CD4-positive, alpha-beta memory T cell (primary cell): ENCODE measurements at regions not wholly inside any gene's neighbourhood (a gene's known extent, or its start where the extent isn't known, plus 50 kb on each side); places are given as distances from the start of the nearest gene placed in this dataset.
A peak's percentile ranks its signal among the peaks of the same experiment; 100 is the strongest.
"Not testable (repeated sequence)": the region's sequence is repeated elsewhere in the genome, so short reads cannot be mapped to it uniquely, and the experiment has no call there.

Source experiments
- CTCF ChIA-PET: fragments of 350-600 bp; sonication (Branson Sonifier 250); formaldehyde crosslinking; loops from one replicate; lab custom pipeline; 2021; ENCODE audit warnings: inconsistent platforms; ENCODE audit not compliant: partially characterized antibody; lab: Charles Lee
- POLR2A ChIA-PET: fragments of 350-600 bp; sonication (Branson Sonifier 250); formaldehyde crosslinking; loops from one replicate; lab custom pipeline; 2021; ENCODE audit not compliant: partially characterized antibody; lab: Charles Lee
- DNase-seq, 5 donors: peaks; one replicate each; pipeline versions ENCODE4 v3.0.0 to v3.0.0-alpha.2; 2020 to 2022; ENCODE audit warnings: mixed read lengths in 1 of 5
- H3K27ac ChIP-seq: one replicate; pipeline ENCODE4 v1.7.0; 2013; ENCODE audit warnings: low read depth, low read length
- H3K27me3 ChIP-seq: 2 replicates; pipeline ENCODE4 v1.7.0; 2013; ENCODE audit warnings: mild to moderate bottlenecking, low read length, moderate library complexity; ENCODE audit not compliant: insufficient read depth
- H3K36me3 ChIP-seq: 2 replicates; pipeline ENCODE4 v1.7.0; 2013; ENCODE audit warnings: mild to moderate bottlenecking, low read length, moderate library complexity; ENCODE audit not compliant: insufficient read depth
- H3K4me1 ChIP-seq: 2 replicates; pipeline ENCODE4 v1.7.0; 2013; ENCODE audit warnings: mild to moderate bottlenecking, low read length, moderate library complexity; ENCODE audit not compliant: insufficient read depth
- H3K4me3 ChIP-seq, 2 donors: one replicate each; pipeline ENCODE4 v1.7.0; 2013; ENCODE audit warnings: low read length in 2 of 2, mild to moderate bottlenecking in 1 of 2
- H3K9me3 ChIP-seq, 2 donors: one replicate each; pipeline ENCODE4 v1.7.0; 2013; ENCODE audit warnings: low read length in 2 of 2, control low read depth in 1 of 2; ENCODE audit not compliant: control insufficient read depth in 1 of 2
- H3K27ac Mint-ChIP-seq, 7 donors: one replicate each; pipeline ENCODE4 v1.8.0; 2020 to 2021; ENCODE audit warnings: mixed read lengths in 7 of 7, mild to moderate bottlenecking in 6 of 7, inconsistent platforms in 3 of 7, moderate library complexity in 3 of 7
- H3K27me3 Mint-ChIP-seq, 2 donors: one replicate each; pipeline ENCODE4 v1.8.0; 2020 to 2021; ENCODE audit warnings: mixed read lengths in 2 of 2
- H3K36me3 Mint-ChIP-seq, 2 donors: one replicate each; pipeline ENCODE4 v1.8.0; 2020 to 2021; ENCODE audit warnings: mixed read lengths in 2 of 2, inconsistent platforms in 1 of 2, mild to moderate bottlenecking in 1 of 2
- H3K4me1 Mint-ChIP-seq, 4 donors: one replicate each; pipeline ENCODE4 v1.8.0; 2020 to 2021; ENCODE audit warnings: mixed read lengths in 4 of 4, mild to moderate bottlenecking in 1 of 4
- H3K4me3 Mint-ChIP-seq, 8 donors: one replicate each; pipeline ENCODE4 v1.8.0; 2020 to 2021; ENCODE audit warnings: mixed read lengths in 8 of 8, mild to moderate bottlenecking in 7 of 8, moderate library complexity in 6 of 8, inconsistent platforms in 3 of 8
- H3K9me3 Mint-ChIP-seq, 8 donors: one replicate each; pipeline ENCODE4 v1.8.0; 2020 to 2021; ENCODE audit warnings: mixed read lengths in 8 of 8, mild to moderate bottlenecking in 5 of 8, inconsistent platforms in 3 of 8, moderate library complexity in 1 of 8
- intact Hi-C: fragments of 100-400 bp; cut with micrococcal nuclease; formaldehyde crosslinking; loops from one replicate; pipeline ENCODE4 v1.15.1; 2023

DNA sequence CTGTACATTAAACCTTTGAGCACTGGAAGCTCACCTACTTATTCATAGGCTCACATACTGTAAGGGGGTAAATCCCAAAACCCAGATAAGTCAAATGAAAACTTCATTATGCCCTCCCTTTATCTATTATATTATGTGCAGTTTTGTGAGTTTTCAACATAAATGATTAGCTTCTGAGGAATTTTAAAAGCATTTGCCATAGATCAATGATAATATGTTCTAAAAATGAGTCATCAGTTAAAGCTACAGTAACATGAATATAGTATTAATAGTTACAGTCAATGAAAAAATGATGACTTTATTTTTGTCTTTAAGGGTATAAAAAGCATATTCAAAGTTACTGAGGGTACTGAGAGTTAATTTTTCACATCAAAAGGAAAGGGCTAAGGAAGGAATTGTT, 151.9 kb downstream of the SPATA31A6 start:
- H3K36me3 ChIP-seq, POLR2A ChIA-PET, H3K9me3 ChIP-seq, intact Hi-C loops, H3K27me3 Mint-ChIP-seq, H3K27ac ChIP-seq, H3K4me1 ChIP-seq, H3K4me1 Mint-ChIP-seq, H3K36me3 Mint-ChIP-seq, H3K9me3 Mint-ChIP-seq, H3K4me3 Mint-ChIP-seq, H3K27ac Mint-ChIP-seq, H3K4me3 ChIP-seq, DNase-seq, CTCF ChIA-PET, H3K27me3 ChIP-seq: not testable (repeated sequence)

DNA sequence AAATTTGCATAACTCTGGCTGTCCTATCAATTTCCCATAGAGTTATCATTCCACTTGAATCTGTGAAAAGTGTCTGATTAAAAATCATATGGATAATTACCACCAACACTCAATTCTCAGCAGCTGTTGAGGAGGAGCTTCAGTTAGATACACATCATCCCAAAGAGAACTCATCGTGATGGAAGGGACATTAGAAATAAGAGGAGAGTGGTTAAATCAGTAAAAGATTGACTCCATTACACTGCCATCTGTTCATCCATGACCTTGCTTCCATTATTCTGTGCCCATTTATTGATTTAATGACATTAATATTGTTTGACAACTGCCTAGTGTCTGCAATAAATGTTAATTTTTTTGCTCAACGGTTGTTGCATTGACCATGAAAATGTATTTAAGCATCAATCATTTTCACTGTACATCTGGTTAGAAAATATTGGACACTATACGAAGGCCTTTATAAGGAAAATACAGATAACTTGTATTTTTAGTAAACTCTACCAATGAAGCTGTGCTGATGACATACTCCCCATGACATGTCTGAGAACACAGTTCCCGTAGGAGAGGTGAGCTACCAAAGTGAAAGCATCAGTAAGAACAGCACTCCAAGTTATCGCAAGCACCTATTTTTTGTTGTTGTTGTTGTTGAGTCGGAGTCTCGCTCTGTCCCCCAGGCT, 152.7 kb downstream of the SPATA31A6 start:
- H3K36me3 ChIP-seq, H3K27me3 ChIP-seq, H3K4me3 Mint-ChIP-seq, H3K4me3 ChIP-seq, H3K36me3 Mint-ChIP-seq, H3K4me1 ChIP-seq, H3K9me3 ChIP-seq, CTCF ChIA-PET, DNase-seq, intact Hi-C loops, POLR2A ChIA-PET, H3K9me3 Mint-ChIP-seq, H3K27ac Mint-ChIP-seq, H3K4me1 Mint-ChIP-seq, H3K27ac ChIP-seq, H3K27me3 Mint-ChIP-seq: not testable (repeated sequence)

GRCh38 chr9:42338275-42338674, 154.8 kb downstream of the SPATA31A6 start:
- H3K27me3 ChIP-seq, H3K4me1 ChIP-seq, H3K4me3 ChIP-seq, H3K36me3 ChIP-seq, H3K27ac ChIP-seq, H3K27ac Mint-ChIP-seq, H3K9me3 Mint-ChIP-seq, H3K4me3 Mint-ChIP-seq, POLR2A ChIA-PET, H3K36me3 Mint-ChIP-seq, CTCF ChIA-PET, H3K4me1 Mint-ChIP-seq, DNase-seq, intact Hi-C loops, H3K27me3 Mint-ChIP-seq, H3K9me3 ChIP-seq: not testable (repeated sequence)

- H3K36me3 ChIP-seq, H3K27ac ChIP-seq, DNase-seq, intact Hi-C loops, H3K27me3 Mint-ChIP-seq, H3K27me3 ChIP-seq, H3K9me3 ChIP-seq, H3K9me3 Mint-ChIP-seq, CTCF ChIA-PET, H3K27ac Mint-ChIP-seq, H3K4me1 ChIP-seq, H3K36me3 Mint-ChIP-seq, POLR2A ChIA-PET, H3K4me3 ChIP-seq, H3K4me3 Mint-ChIP-seq, H3K4me1 Mint-ChIP-seq: not testable (repeated sequence)
Observed at GRCh38 chr9:42339671-42340434, 156.4 kb downstream of the SPATA31A6 start.

GRCh38 chr9:42340435-42340723, 156.9 kb downstream of the SPATA31A6 start:
- DNase-seq, H3K4me3 ChIP-seq, H3K4me3 Mint-ChIP-seq, H3K27ac Mint-ChIP-seq, H3K9me3 Mint-ChIP-seq, H3K27me3 ChIP-seq, H3K4me1 ChIP-seq, H3K27me3 Mint-ChIP-seq, H3K36me3 ChIP-seq, intact Hi-C loops, H3K36me3 Mint-ChIP-seq, CTCF ChIA-PET, H3K27ac ChIP-seq, H3K9me3 ChIP-seq, H3K4me1 Mint-ChIP-seq, POLR2A ChIA-PET: not testable (repeated sequence)

GRCh38 chr9:42341860-42342259, 158.4 kb downstream of the SPATA31A6 start:
- H3K4me1 ChIP-seq, intact Hi-C loops, H3K36me3 Mint-ChIP-seq, H3K4me3 ChIP-seq, H3K27ac Mint-ChIP-seq, DNase-seq, H3K27me3 ChIP-seq, H3K4me3 Mint-ChIP-seq, H3K27me3 Mint-ChIP-seq, H3K27ac ChIP-seq, H3K4me1 Mint-ChIP-seq, H3K9me3 ChIP-seq, H3K36me3 ChIP-seq, H3K9me3 Mint-ChIP-seq, CTCF ChIA-PET, POLR2A ChIA-PET: not testable (repeated sequence)

DNA sequence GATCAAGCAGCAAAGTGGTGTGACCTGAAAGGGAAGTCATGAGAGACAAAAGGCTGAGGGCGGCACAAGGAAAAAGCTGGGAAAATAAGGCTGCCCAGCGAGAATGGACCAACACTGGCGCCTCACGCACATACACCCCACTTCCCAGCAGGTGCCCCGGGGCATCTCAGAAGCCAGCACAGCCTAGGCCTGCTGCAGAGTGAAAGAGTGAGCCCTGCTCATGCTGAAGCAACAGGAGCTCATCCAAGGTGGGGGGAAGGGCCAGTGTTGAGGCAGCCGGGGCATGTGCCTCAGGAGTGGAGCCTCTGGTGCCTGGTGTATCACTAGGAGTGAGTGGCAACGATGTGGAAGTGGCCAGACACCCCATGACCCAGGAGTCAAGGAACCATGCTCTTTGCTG, 158.8 kb downstream of the SPATA31A6 start:
- H3K4me3 Mint-ChIP-seq, DNase-seq, H3K27me3 Mint-ChIP-seq, H3K27ac ChIP-seq, H3K27me3 ChIP-seq, H3K9me3 Mint-ChIP-seq, H3K36me3 Mint-ChIP-seq, intact Hi-C loops, H3K4me3 ChIP-seq, H3K4me1 ChIP-seq, POLR2A ChIA-PET, H3K4me1 Mint-ChIP-seq, H3K9me3 ChIP-seq, CTCF ChIA-PET, H3K36me3 ChIP-seq, H3K27ac Mint-ChIP-seq: not testable (repeated sequence)

DNA sequence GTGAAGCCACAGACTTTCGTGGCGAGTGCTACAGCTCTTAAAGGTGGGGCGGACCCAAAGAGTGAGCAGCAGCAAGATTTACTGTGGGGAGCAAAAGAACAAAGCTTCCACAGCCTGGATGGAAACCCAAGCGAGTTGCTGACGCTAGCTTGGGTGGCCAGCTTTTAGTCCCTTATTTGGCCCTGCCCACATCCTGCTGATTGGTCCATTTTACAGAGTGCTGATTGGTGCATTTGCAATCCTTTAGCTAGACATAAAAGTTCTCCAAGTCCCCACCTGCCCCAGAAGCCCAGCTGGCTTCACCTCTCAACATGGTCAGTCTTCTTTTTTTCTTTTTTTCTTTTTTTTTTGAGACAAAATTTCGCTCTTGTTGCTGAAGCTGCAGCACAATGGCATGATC, 161.0 kb downstream of the SPATA31A6 start:
- POLR2A ChIA-PET, H3K4me1 Mint-ChIP-seq, DNase-seq, CTCF ChIA-PET, H3K36me3 ChIP-seq, H3K4me3 Mint-ChIP-seq, H3K27me3 Mint-ChIP-seq, H3K27me3 ChIP-seq, H3K4me1 ChIP-seq, H3K9me3 ChIP-seq, H3K9me3 Mint-ChIP-seq, H3K36me3 Mint-ChIP-seq, H3K4me3 ChIP-seq, H3K27ac ChIP-seq, intact Hi-C loops: not testable (repeated sequence)
- H3K27ac Mint-ChIP-seq, result peak overlapping the region in 1 of 7 donors; percentile 47
